ENCODE measurements at regions not wholly inside any gene's neighbourhood (a gene's known extent, or its start where the extent isn't known, plus 50 kb on each side); places are given as distances from the start of the nearest gene placed in this dataset.

DNA sequence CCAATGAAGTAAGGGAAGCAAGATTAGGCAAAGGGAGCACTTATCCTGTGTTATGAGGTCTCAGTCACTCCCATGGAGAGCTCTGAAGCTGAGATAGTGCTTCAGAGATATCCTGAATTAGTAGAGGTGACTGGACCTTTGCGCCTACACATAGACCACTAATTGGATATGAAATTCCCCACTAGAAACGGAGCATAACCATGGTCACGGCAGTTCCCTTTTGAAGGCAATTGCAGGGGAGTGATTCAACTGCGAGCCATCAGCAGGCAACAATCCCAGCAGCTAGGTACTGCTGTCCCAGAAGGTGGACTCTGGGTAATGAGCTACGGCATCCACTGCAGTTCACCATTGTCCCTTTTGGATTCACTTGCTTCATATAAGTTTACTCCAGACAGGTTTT is 267.7 kb upstream of the RASA1 start:
- no peak for DNase-seq (ENCODE audit: low read depth in 2 of 2)
- TF ChIP-seq, protein P1, sequence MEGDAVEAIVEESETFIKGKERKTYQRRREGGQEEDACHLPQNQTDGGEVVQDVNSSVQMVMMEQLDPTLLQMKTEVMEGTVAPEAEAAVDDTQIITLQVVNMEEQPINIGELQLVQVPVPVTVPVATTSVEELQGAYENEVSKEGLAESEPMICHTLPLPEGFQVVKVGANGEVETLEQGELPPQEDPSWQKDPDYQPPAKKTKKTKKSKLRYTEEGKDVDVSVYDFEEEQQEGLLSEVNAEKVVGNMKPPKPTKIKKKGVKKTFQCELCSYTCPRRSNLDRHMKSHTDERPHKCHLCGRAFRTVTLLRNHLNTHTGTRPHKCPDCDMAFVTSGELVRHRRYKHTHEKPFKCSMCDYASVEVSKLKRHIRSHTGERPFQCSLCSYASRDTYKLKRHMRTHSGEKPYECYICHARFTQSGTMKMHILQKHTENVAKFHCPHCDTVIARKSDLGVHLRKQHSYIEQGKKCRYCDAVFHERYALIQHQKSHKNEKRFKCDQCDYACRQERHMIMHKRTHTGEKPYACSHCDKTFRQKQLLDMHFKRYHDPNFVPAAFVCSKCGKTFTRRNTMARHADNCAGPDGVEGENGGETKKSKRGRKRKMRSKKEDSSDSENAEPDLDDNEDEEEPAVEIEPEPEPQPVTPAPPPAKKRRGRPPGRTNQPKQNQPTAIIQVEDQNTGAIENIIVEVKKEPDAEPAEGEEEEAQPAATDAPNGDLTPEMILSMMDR (IDR thresholded peaks at IDR 0.05; ENCODE audit: low read depth, low read length): no peak
- no peak overlapping the region for H3K4me3 ChIP-seq (replicated peaks in 1 of 2; ENCODE audit: low read depth in 2 of 2, low read length in 2 of 2)

- TF ChIP-seq, protein P1 (IDR thresholded peaks at IDR 0.05; ENCODE audit: low read depth, low read length): no peak
- H3K4me3 ChIP-seq (replicated peaks in 1 of 2; ENCODE audit: low read depth in 2 of 2, low read length in 2 of 2): no peak overlapping the region
- DNase-seq (ENCODE audit: low read depth in 2 of 2): peak in 1 of 2 donors; percentile 31
These were observed 265.2 kb upstream of the RASA1 start for GRCh38 chr5:87002485-87002884.

GRCh38 chr5:87004101-87004500 is 263.6 kb upstream of the RASA1 start:
- no peak overlapping the region for H3K4me3 ChIP-seq (replicated peaks in 1 of 2; ENCODE audit: low read depth in 2 of 2, low read length in 2 of 2)
- TF ChIP-seq, protein P1 (IDR thresholded peaks at IDR 0.05; ENCODE audit: low read depth, low read length): no peak
- DNase-seq (ENCODE audit: low read depth in 2 of 2): peak; percentile 18 to 38

DNA sequence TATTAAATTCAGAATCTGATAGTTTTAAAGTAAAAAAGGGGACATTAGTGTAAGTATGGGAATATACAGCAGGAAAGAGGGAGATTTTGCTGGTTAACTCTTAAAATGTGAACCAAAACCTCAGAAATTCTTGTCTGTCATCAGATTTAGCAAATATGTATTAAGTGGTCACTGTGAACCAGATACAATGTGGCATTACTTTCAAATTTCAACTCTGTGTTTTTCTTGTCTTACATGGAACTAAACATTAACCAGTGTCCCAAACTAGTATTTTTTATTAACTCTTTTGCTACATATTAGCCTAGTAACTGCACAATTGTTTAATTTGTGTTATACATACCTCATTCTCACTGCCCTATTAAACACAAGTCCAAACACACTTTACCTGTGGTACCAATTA is 259.9 kb upstream of the RASA1 start:
- TF ChIP-seq, protein P1 (IDR thresholded peaks at IDR 0.05; ENCODE audit: low read depth, low read length): no peak
- no peak overlapping the region for H3K4me3 ChIP-seq (replicated peaks in 1 of 2; ENCODE audit: low read depth in 2 of 2, low read length in 2 of 2)
- DNase-seq (ENCODE audit: low read depth in 2 of 2): no peak

DNA sequence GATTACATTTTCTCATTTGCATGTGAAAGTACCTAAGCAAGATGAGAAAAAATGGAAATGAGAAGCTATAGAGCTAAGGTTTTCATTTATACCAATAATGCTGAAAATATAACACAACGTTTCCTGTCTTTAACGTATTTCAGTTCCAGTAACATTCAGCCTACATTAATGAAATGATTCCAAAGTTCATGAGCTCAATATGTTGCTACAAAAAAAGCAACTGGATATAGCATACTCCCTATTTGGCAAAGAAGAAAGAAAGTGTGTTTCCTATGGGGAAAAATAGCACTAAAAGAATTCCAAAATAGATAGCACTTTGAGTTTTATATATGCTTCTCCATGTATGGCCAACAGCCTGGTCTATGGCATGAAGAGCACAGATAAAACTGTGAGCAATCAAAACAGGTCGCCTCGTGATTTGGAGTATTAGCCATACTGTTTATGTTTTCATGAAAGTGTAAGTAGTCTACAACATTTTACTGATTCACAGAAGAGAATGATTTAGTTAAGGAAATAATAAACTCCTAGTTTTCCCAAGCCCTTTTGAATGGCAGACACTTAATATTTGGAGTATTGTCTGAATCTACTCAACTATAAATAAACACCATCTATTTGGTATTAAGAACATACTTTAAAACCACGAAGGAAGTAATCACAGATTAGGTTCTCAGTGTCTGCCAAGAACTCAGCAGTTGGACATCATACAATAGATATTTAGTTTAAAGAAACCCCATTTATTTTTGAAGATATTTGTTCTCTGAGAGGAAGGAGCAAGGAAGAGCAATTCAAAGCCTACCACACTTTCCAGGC is 258.7 kb upstream of the RASA1 start:
- DNase-seq (ENCODE audit: low read depth in 2 of 2): peak; percentile 21 to 77
- TF ChIP-seq, protein P1 (IDR thresholded peaks at IDR 0.05; ENCODE audit: low read depth, low read length): no peak
- H3K4me3 ChIP-seq (replicated peaks in 1 of 2; ENCODE audit: low read depth in 2 of 2, low read length in 2 of 2): no peak overlapping the region

DNA sequence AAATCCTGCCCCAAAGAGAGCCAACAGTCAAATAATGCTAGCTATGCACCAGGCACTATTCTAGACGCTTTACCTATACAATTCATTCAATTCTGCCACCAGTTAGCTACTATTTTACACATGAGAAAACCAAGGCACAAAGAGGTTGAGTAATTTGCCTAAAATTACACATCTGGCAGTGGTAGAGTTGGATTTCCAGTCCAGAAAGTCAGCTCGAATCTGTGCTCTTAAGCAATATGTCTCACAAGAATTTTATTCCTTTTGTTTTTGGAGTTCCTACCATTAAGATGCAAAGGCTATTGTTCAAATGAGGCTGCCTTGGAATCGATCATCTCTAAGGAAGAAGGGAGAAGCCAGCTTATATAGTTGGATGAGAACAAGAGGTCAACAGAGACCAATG is 256.9 kb upstream of the RASA1 start:
- peak; percentile 19 to 60 for DNase-seq (ENCODE audit: low read depth in 2 of 2)
- H3K4me3 ChIP-seq (replicated peaks in 1 of 2; ENCODE audit: low read depth in 2 of 2, low read length in 2 of 2): no peak overlapping the region
- TF ChIP-seq, protein P1 (IDR thresholded peaks at IDR 0.05; ENCODE audit: low read depth, low read length): no peak

Data from cardiac fibroblast (primary cell).